Aorta (tissue), 5 donors: ENCODE measurements at regions not wholly inside any gene's neighbourhood (a gene's known extent, or its start where the extent isn't known, plus 50 kb on each side); places are given as distances from the start of the nearest gene placed in this dataset.

Experiments used
- ATAC-seq: fragments of 200-7000 bp; cut with Tn5 transposase; one replicate; pipeline ENCODE4 v1.9.1; 2022; ENCODE audit warnings: moderate library complexity; ENCODE audit not compliant: low FRiP score
- DNase-seq, 2 donors: peaks; one replicate each; pipeline ENCODE4 v3.0.0-alpha.2; 2020
- H3K27ac ChIP-seq, 2 donors: one replicate each; pipeline ENCODE4 v1.5.1; 2013; ENCODE audit warnings: low read length in 2 of 2, mild to moderate bottlenecking in 2 of 2, moderate library complexity in 2 of 2, control low read depth in 1 of 2, inconsistent platforms in 1 of 2, low read depth in 1 of 2
- H3K27me3 ChIP-seq, 2 donors: one replicate each; pipeline ENCODE4 v1.6.1; 2013; ENCODE audit warnings: control low read depth in 1 of 2, low read length in 1 of 2, mild to moderate bottlenecking in 1 of 2, moderate library complexity in 1 of 2; ENCODE audit not compliant: insufficient read depth in 2 of 2, control insufficient read depth in 1 of 2
- H3K36me3 ChIP-seq, 2 donors: one replicate each; pipeline ENCODE4 v1.6.1; 2013; ENCODE audit warnings: control low read depth in 1 of 2, low read length in 1 of 2, mild to moderate bottlenecking in 1 of 2; ENCODE audit not compliant: insufficient read depth in 2 of 2, control insufficient read depth in 1 of 2
- H3K4me1 ChIP-seq, 2 donors: one replicate each; pipeline ENCODE4 v1.6.1; 2013; ENCODE audit warnings: low read length in 2 of 2, control low read depth in 1 of 2, mild to moderate bottlenecking in 1 of 2, moderate library complexity in 1 of 2; ENCODE audit not compliant: insufficient read depth in 2 of 2, control insufficient read depth in 1 of 2
- H3K4me3 ChIP-seq, 2 donors: one replicate each; pipeline ENCODE4 v1.5.1; 2013; ENCODE audit warnings: low read length in 2 of 2, control low read depth in 1 of 2, mild to moderate bottlenecking in 1 of 2
- H3K9me3 ChIP-seq: one replicate; pipeline ENCODE4 v1.6.1; 2013; ENCODE audit warnings: mild to moderate bottlenecking, low read length; ENCODE audit not compliant: control insufficient read depth
- WGBS, 2 donors: extraction: QIAGEN DNeasy Blood & Tissue Kit; methylation state at CpG; one replicate each; pipeline ENCODE4 v1.1.7; 2013; 5-methylcytosine and 5-hydroxymethylcytosine counted together
- intact Hi-C, 2 donors: fragments of 100-400 bp; cut with DNase I; formaldehyde crosslinking; loops; one replicate each; pipeline versions ENCODE4 v1.14.2 to v1.15.0; 2022
- donor health status: healthy with polysubstance abuse.
- donor health status: Bipolar disorder and iron deficiency.
- donor health status: DM: no; HTN: no; CAD: no.
- donor health status: DM: no; HTN: no; CAD: no.
- donor health status: DM: yes; HTN: yes; CAD: no.

DNA sequence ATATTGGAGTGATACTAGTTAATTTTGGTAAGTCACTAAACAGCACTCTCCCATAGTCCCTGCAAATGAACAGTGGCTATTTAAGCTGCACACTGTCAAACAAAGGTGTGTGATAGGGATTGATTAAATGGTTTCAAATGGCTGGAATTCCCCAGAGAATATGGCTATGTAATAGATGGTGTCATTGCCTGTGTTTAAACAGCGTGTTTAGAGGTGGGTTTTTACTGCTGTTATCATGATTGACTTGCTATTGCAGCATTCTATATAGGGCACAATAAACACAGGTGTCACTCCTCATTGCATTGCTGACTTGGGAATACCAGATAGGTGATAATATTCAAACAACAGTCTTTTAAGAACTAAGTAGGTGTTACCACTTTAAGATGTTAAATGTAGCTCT lies 171.7 kb upstream of the MAN1A1 start:
- Histone ChIP-seq H3K9me3 (no peaks in the 10 kb centered on the region), H3K27ac (no peak overlapping the region), H3K36me3 (no peaks in the 10 kb centered on the region), H3K4me3 (no peak overlapping the region), H3K4me1 (no peaks in the 10 kb centered on the region), H3K27me3 (no peaks in the 10 kb centered on the region)
- intact Hi-C loops = no loop called here
- ATAC-seq (no peak), DNase-seq (no peak)
- 60 to 63% methylated on average over 1 of the region's 1 CpG for WGBS, 2 donors

GRCh38 chr6:119517428-119517827 lies 167.9 kb upstream of the MAN1A1 start:
- H3K27ac ChIP-seq = no peak overlapping the region
- H3K4me3 ChIP-seq = no peak overlapping the region
- ATAC-seq (no peak), DNase-seq (no peak)
- intact Hi-C loops = no loop called here
- H3K27me3 ChIP-seq = no peaks in the 10 kb centered on the region
- H3K9me3 ChIP-seq = no peaks in the 10 kb centered on the region
- no peaks in the 10 kb centered on the region for H3K36me3 ChIP-seq
- H3K4me1 ChIP-seq = no peaks in the 10 kb centered on the region

DNA sequence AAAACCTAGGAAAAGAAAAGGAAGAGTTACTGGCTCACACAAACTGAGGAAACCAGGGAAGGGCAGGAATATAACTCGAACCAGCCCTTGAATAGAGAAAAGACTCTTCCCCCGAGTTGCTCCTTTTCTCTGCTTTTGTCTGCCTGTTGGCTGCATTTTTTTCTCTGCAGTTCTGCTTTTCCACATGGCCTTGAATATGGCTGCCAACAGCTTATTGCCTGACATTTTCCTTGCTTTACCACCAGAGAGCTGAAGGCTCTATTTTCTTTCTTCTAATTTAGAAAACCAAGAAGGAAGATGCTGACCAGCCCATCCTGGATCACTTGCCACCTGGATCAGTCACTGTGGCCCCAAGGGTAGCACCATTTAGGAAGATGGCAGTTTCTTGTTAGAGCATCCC lies 164.8 kb upstream of the MAN1A1 start:
- no peak for ATAC-seq
- H3K27me3 ChIP-seq = no peaks in the 10 kb centered on the region

DNA sequence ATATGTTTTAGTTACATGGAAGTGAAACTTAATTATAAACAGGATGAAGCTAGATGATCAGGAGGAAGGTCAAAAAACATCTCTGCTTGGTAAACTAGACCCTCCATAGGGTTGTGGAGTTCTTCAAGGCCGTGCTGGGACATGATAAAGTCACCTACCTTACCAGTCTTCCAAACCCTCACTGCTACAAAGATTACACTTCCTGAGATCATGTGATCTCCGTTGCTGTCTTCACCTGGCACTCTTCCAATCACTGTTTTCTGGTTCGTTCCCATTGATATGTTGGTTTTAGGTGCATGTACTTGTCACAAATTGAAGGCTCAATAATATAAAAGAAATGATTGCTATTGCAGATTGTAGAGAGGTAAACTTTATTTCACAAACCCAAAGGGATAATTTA lies 161.5 kb upstream of the MAN1A1 start:
- Histone ChIP-seq H3K36me3 (no peaks in the 10 kb centered on the region), H3K4me3 (no peak overlapping the region), H3K4me1 (no peaks in the 10 kb centered on the region), H3K27ac (no peak overlapping the region), H3K9me3 (no peaks in the 10 kb centered on the region), H3K27me3 (no peaks in the 10 kb centered on the region)
- ATAC-seq = no peak
- WGBS, 2 donors = 66 to 74% methylated on average over 3 of the region's 3 CpGs
- intact Hi-C loops = no loop called here
- DNase-seq = no peak

More for the DNA sequence above, 164.8 kb upstream of the MAN1A1 start:
- intact Hi-C loops = no loop called here
- WGBS, 2 donors = 66 to 69% methylated on average over 2 of the region's 2 CpGs
- Histone ChIP-seq H3K36me3 (no peaks in the 10 kb centered on the region), H3K4me1 (no peaks in the 10 kb centered on the region), H3K9me3 (no peaks in the 10 kb centered on the region), H3K4me3 (no peak overlapping the region), H3K27ac (no peak overlapping the region)
- no peak for DNase-seq

GRCh38 chr6:119510246-119510645 lies 160.7 kb upstream of the MAN1A1 start:
- H3K36me3 ChIP-seq = no peaks in the 10 kb centered on the region
- no peaks in the 10 kb centered on the region for H3K4me1 ChIP-seq
- no peak for ATAC-seq
- H3K9me3 ChIP-seq = no peaks in the 10 kb centered on the region
- H3K27ac ChIP-seq = no peak overlapping the region
- 88 to 97% methylated on average over 2 of the region's 2 CpGs for WGBS, 2 donors
- no peak for DNase-seq
- H3K27me3 ChIP-seq = no peaks in the 10 kb centered on the region
- intact Hi-C loops = no loop called here
- no peak overlapping the region for H3K4me3 ChIP-seq

- Histone ChIP-seq H3K36me3 (no peaks in the 10 kb centered on the region), H3K4me3 (no peak overlapping the region), H3K27me3 (no peaks in the 10 kb centered on the region), H3K27ac (no peak overlapping the region), H3K9me3 (no peaks in the 10 kb centered on the region), H3K4me1 (no peaks in the 10 kb centered on the region)
- ATAC-seq (no peak), DNase-seq (no peak)
- intact Hi-C loops = no loop called here
Observed at GRCh38 chr6:119506631-119507174, 157.1 kb upstream of the MAN1A1 start.

DNA sequence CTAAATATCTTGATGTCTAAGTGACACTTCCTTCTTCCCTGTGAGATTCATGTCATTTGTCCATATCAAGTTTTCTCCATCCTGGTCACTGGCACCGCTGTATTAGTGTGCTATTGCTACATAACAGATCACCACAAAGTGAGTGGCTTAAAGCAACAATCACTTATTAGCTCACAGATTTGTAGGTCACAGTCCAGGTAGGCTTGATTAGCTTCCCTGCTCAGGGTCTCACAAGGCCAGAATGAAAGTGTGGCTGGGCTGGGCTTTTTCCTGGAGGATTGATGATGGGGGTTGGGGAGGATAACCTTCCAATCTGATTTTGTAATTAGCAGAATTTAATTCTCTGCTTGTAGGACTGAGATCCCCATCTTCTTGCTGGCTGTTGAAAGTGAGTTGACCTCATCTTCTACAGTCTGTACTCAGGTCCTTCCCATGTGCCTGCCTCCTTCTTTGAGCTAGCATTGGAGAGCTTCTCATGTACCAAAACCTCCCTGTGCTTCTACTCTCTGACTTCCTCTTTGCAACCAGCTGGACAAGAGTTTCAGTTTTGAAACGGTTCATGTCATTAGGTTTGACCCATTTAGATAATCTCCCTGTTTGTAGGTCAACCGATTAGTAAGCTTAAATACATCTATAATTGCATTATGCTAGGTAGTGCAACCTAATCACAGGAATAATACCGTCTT lies 152.4 kb upstream of the MAN1A1 start:
- Histone ChIP-seq H3K4me1 (no peaks in the 10 kb centered on the region), H3K27me3 (no peaks in the 10 kb centered on the region), H3K4me3 (no peak overlapping the region), H3K27ac (no peak overlapping the region), H3K9me3 (no peaks in the 10 kb centered on the region), H3K36me3 (no peaks in the 10 kb centered on the region)
- DNase-seq (no peak), ATAC-seq (no peak)
- 68 to 72% methylated on average over 4 of the region's 4 CpGs for WGBS, 2 donors
- intact Hi-C loops = loop anchor here in 1 of 2 donors (2.0 kb wide), 1 partner anchor 23 kb away; no protein-coding TSS in a partner anchor

GRCh38 chr6:119499797-119500196 lies 150.2 kb upstream of the MAN1A1 start:
- 87 to 98% methylated on average over 1 of the region's 1 CpG for WGBS, 2 donors
- DNase-seq (no peak), ATAC-seq (no peak)
- Histone ChIP-seq H3K4me3 (no peak overlapping the region), H3K4me1 (no peaks in the 10 kb centered on the region), H3K27me3 (no peaks in the 10 kb centered on the region), H3K36me3 (no peaks in the 10 kb centered on the region), H3K27ac (no peak overlapping the region), H3K9me3 (no peaks in the 10 kb centered on the region)
- intact Hi-C loops = no loop called here

- no peak overlapping the region for H3K4me3 ChIP-seq
- H3K27ac ChIP-seq = no peak overlapping the region
- 79 to 86% methylated on average over 3 of the region's 3 CpGs for WGBS, 2 donors
- H3K4me1 ChIP-seq = no peaks in the 10 kb centered on the region
- no peaks in the 10 kb centered on the region for H3K36me3 ChIP-seq
- DNase-seq (no peak), ATAC-seq (no peak)
- intact Hi-C loops = no loop called here
- H3K9me3 ChIP-seq = no peaks in the 10 kb centered on the region
- no peaks in the 10 kb centered on the region for H3K27me3 ChIP-seq
Observed at GRCh38 chr6:119497988-119498727, 148.6 kb upstream of the MAN1A1 start.
